GM12878 (cell line): ENCODE measurements at regions not wholly inside any gene's neighbourhood (a gene's known extent, or its start where the extent isn't known, plus 50 kb on each side); places are given as distances from the start of the nearest gene placed in this dataset.

Source experiments
- ATAC-seq: fragments of 200-7000 bp; cut with Tn5 transposase; 3 replicates; pipeline ENCODE4 v1.9.1; 2020; ENCODE audit warnings: mild to moderate bottlenecking, moderate library complexity
- BruUV-seq: library from RNA; stranded (reverse); fragments of 400-500 nt; replicated peaks from 2 replicates; lab custom pipeline; 2021; lab: Mats Ljungman, UMichigan
- CTCF ChIA-PET: fragments of 300-600 bp; sonication (Branson Sonifier 250); formaldehyde crosslinking; extraction: SDS; loops from one replicate; lab custom pipeline; 2021; ENCODE audit warnings: inconsistent platforms; lab: Yijun Ruan, JAX
- POLR2A ChIA-PET: fragments of 350-600 bp; formaldehyde crosslinking; extraction: SDS; loops from one replicate; lab custom pipeline; 2021; ENCODE audit warnings: inconsistent platforms; lab: Charles Lee
- RAD21 ChIA-PET: fragments of 300-600 bp; sonication (Branson Sonifier 250); formaldehyde crosslinking; loops from one replicate; lab custom pipeline; 2023; ENCODE audit warnings: antibody characterized with exemption; ENCODE audit not compliant: unreplicated experiment; lab: Charles Lee
- SMC1A ChIA-PET: fragments of 300-600 bp; sonication (Branson Sonifier 250); formaldehyde crosslinking; loops from one replicate; lab custom pipeline; 2023; ENCODE audit not compliant: unreplicated experiment, uncharacterized antibody; lab: Charles Lee
- DNase-seq: peaks from one replicate; pipeline ENCODE4 v3.0.0-alpha.2; 2011; ENCODE audit warnings: low read depth, low spot score
- FAIRE-seq: peaks from 3 replicates; lab custom pipeline; 2011; peaks lifted over from hg19 to GRCh38; lab: Jason Lieb, UNC
- H2AFZ ChIP-seq: 2 replicates; pipeline ENCODE4 v1.6.0; 2011; ENCODE audit warnings: low read depth, low read length, control low read depth; ENCODE audit not compliant: control insufficient read depth
- H3K27ac ChIP-seq: 2 replicates; pipeline ENCODE4 v1.5.1; 2011; ENCODE audit warnings: control low read depth; ENCODE audit not compliant: control insufficient read depth, insufficient read depth
- H3K27me3 ChIP-seq, 2 experiments: replicated peaks in 1 of 2; 2 replicates each; pipeline versions ENCODE4 v1.6.0 to v1.6.1; 2011; ENCODE audit warnings: low read length in 1 of 2; ENCODE audit not compliant: control insufficient read depth in 2 of 2, insufficient read depth in 2 of 2
- H3K36me3 ChIP-seq, 2 experiments: 2 replicates each; pipeline ENCODE4 v1.5.1; 2011; ENCODE audit warnings: low read length in 1 of 2; ENCODE audit not compliant: control insufficient read depth in 2 of 2, insufficient read depth in 2 of 2
- H3K4me1 ChIP-seq: 2 replicates; pipeline ENCODE4 v1.6.1; 2011; ENCODE audit warnings: mild to moderate bottlenecking, low read length, moderate library complexity, mixed read lengths; ENCODE audit not compliant: control insufficient read depth, insufficient read depth
- H3K4me2 ChIP-seq: 2 replicates; pipeline ENCODE4 v1.6.0; 2011; ENCODE audit warnings: control low read depth; ENCODE audit not compliant: control insufficient read depth, insufficient read depth
- H3K4me3 ChIP-seq: fragments of 200-600 bp; sonication (generic); 2 replicates; pipeline ENCODE4 v1.5.1; 2016
- H3K79me2 ChIP-seq: 2 replicates; pipeline ENCODE4 v1.6.0; 2011; ENCODE audit warnings: low read length; ENCODE audit not compliant: control insufficient read depth, insufficient read depth
- H3K9ac ChIP-seq: 2 replicates; pipeline ENCODE4 v1.8.0; 2011; ENCODE audit warnings: low read length, control low read depth, mixed read lengths; ENCODE audit not compliant: control insufficient read depth, insufficient read depth
- H3K9me3 ChIP-seq: replicated peaks from 3 replicates; pipeline ENCODE4 v1.5.1; 2011; ENCODE audit warnings: mild to moderate bottlenecking, low read length; ENCODE audit not compliant: control insufficient read depth, insufficient read depth
- H4K20me1 ChIP-seq: 2 replicates; pipeline ENCODE4 v1.6.0; 2011; ENCODE audit not compliant: control insufficient read depth, insufficient read depth
- BMI1 ChIP-seq: fragments of 450-650 bp; IDR thresholded peaks from 2 replicates; pipeline ENCODE4 v1.6.1; 2016; ENCODE audit warnings: mild to moderate bottlenecking, moderate library complexity, borderline replicate concordance
- HDAC6 ChIP-seq: fragments of 200-600 bp; sonication (generic); IDR thresholded peaks from one replicate; pipeline ENCODE4 v1.8.0; 2017; ENCODE audit warnings: antibody characterized with exemption; ENCODE audit not compliant: unreplicated experiment
- JUND ChIP-seq: IDR thresholded peaks from 2 replicates; pipeline ENCODE4 v1.6.1; 2012; ENCODE audit warnings: low read depth, mild to moderate bottlenecking, low read length, improper control_type of control experiment, moderate library complexity
- MAX ChIP-seq: IDR thresholded peaks from 2 replicates; pipeline ENCODE4 v1.6.1; 2012; ENCODE audit warnings: low read depth, low read length, improper control_type of control experiment
- MTA3 ChIP-seq: IDR thresholded peaks from 2 replicates; pipeline ENCODE4 v1.6.1; 2012; ENCODE audit warnings: low read length, inconsistent platforms, borderline replicate concordance
- NFYA ChIP-seq: IDR thresholded peaks from 2 replicates; pipeline ENCODE4 v1.6.1; 2011; ENCODE audit warnings: low read depth, mild to moderate bottlenecking, low read length, improper control_type of control experiment, borderline replicate concordance
- POLR2AphosphoS2 ChIP-seq: IDR thresholded peaks from 2 replicates; pipeline ENCODE4 v1.6.1; 2011; ENCODE audit warnings: low read depth, mild to moderate bottlenecking, low read length, improper control_type of control experiment, moderate library complexity
- PRDM15 ChIP-seq: fragments of 450-650 bp; formaldehyde crosslinking; IDR thresholded peaks from 2 replicates; pipeline ENCODE4 v1.4.0; 2020; ENCODE audit warnings: mild to moderate bottlenecking, moderate library complexity
- SMAD1 ChIP-seq: fragments of 450-650 bp; IDR thresholded peaks from 2 replicates; pipeline ENCODE4 v1.6.1; 2018; ENCODE audit warnings: mild to moderate bottlenecking, low read depth; ENCODE audit not compliant: partially characterized antibody
- ZNF384 ChIP-seq: IDR thresholded peaks from 2 replicates; pipeline ENCODE4 v1.6.1; 2012; ENCODE audit warnings: low read depth, mild to moderate bottlenecking, low read length, improper control_type of control experiment, borderline replicate concordance
- WGBS: methylation state at CpG from one replicate; pipeline ENCODE4 v1.1.6; 2016; ENCODE audit warnings: low lambda C conversion rate; ENCODE audit not compliant: insufficient replicate concordance, insufficient coverage; ENCODE audit errors: missing lambda C conversion rate; 5-methylcytosine and 5-hydroxymethylcytosine counted together
- in situ Hi-C: fragments of 300-500 bp; cut with MboI; formaldehyde crosslinking; loops from 9 replicates; pipeline ENCODE4 v1.14.3; 2018; ENCODE audit warnings: mixed read lengths
- intact Hi-C: fragments of 100-400 bp; cut with micrococcal nuclease; formaldehyde crosslinking; loops from one replicate; pipeline ENCODE4 v1.14.2; 2022; ENCODE audit not compliant: unreplicated experiment

DNA sequence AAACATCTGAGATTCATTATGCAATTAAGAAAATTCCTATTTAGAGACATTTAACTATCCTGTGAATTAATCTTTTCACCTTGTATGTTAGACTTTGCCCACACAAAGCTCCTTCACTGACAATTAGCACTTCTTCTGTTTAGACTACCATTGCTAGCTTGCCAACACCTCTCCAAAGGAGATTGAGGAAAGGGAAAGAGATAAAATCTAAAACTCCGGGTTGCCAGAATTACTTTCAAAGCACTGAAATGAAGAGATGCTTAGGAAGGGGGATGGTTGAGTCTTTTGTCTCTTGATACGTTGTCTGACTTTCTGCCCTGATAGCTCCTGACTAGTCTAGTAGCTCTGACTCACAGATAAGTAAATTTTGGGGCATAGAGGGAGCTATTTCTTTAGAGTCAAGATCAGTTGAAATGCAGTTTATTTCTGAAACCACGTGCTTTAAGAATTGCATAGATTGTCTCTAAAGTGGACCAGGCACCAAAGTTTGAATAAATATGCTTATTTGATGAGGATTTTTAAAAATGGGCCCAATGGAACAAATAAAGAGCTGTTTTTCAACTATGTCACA lies 74.1 kb upstream of the DSEL start:
- Histone ChIP-seq H3K27me3 (no peaks in the 10 kb centered on the region), H3K9me3 (no peaks in the 10 kb centered on the region), H3K36me3 (no peaks in the 10 kb centered on the region), H3K4me3 (no peak overlapping the region), H4K20me1 (no peaks in the 10 kb centered on the region), H3K27ac (no peak overlapping the region), H3K79me2 (no peaks in the 10 kb centered on the region), H3K9ac (no peak overlapping the region), H3K4me1 (no peaks in the 10 kb centered on the region), H3K4me2 (no peak overlapping the region), H2AFZ (no peak overlapping the region)
- in situ Hi-C loops = no loop called here
- no TSS peak for BruUV-seq
- DNase-seq (no peak), FAIRE-seq (no peak), ATAC-seq (no peak)
- intact Hi-C loops = no loop called here
- POLR2A ChIA-PET = no interaction called here
- 6% methylated on average over 3 of the region's 3 CpGs for WGBS
- SMC1A ChIA-PET = no interaction called here
- RAD21 ChIA-PET = no interaction called here
- TF ChIP-seq ZNF384 (no peak), PRDM15 (CRISPR knock-in tag) (no peak), POLR2AphosphoS2 (no peak), MAX (no peak), JUND (no peak), SMAD1 (no peak), MTA3 (no peak), NFYA (no peak), BMI1 (no peak), HDAC6 (no peak)
- CTCF ChIA-PET = no interaction called here
